Transverse colon (tissue), 4 donors: ENCODE measurements at regions not wholly inside any gene's neighbourhood (a gene's known extent, or its start where the extent isn't known, plus 50 kb on each side); places are given as distances from the start of the nearest gene placed in this dataset.

Experiments
- DNase-seq: peaks from one replicate; pipeline ENCODE4 v3.0.0-alpha.2; 2019
- H3K27ac ChIP-seq, 4 donors: fragments of 200-600 bp; sonication (generic); 2 replicates each; pipeline ENCODE4 v1.5.1; 2016 to 2018; ENCODE audit warnings: inconsistent platforms in 4 of 4
- H3K27me3 ChIP-seq: fragments of 200-600 bp; sonication (generic); 2 replicates; pipeline ENCODE4 v1.5.1; 2017; ENCODE audit warnings: inconsistent platforms
- H3K36me3 ChIP-seq, 4 donors: fragments of 200-600 bp; sonication (generic); 2 replicates each; pipeline ENCODE4 v1.5.1; 2017 to 2019; ENCODE audit warnings: inconsistent platforms in 4 of 4
- H3K4me1 ChIP-seq, 4 donors: fragments of 200-600 bp; sonication (generic); 2 replicates each; pipeline ENCODE4 v1.5.1; 2017 to 2020; ENCODE audit warnings: inconsistent platforms in 4 of 4
- H3K4me3 ChIP-seq, 4 donors: fragments of 200-600 bp; sonication (generic); 1 replicate in 1 of 4; 2 replicates in 3 of 4; pipeline versions ENCODE4 v1.5.1 to v1.6.1; 2017 to 2019; ENCODE audit warnings: inconsistent platforms in 4 of 4
- H3K9me3 ChIP-seq, 2 donors: fragments of 200-600 bp; sonication (generic); 2 replicates each; pipeline ENCODE4 v1.5.1; 2017 to 2019; ENCODE audit warnings: inconsistent platforms in 2 of 2
- CTCF ChIP-seq, 5 experiments: fragments of 200-600 bp in 3 of 5; fragments of 450-650 bp in 2 of 5; sonication (generic) in 3 of 5; IDR thresholded peaks; 1 replicate in 2 of 5; 2 replicates in 3 of 5; pipeline ENCODE4 v1.5.1; 2016 to 2017; ENCODE audit warnings: antibody characterized with exemption in 5 of 5, inconsistent platforms in 3 of 5, mild to moderate bottlenecking in 2 of 5, moderate library complexity in 1 of 5
- EP300 ChIP-seq: sonication (generic); formaldehyde crosslinking; IDR thresholded peaks from one replicate; pipeline ENCODE4 v1.6.1; 2017; ENCODE audit warnings: antibody characterized with exemption, low read depth
- POLR2A ChIP-seq: fragments of 450-650 bp; IDR thresholded peaks from one replicate; pipeline ENCODE4 v1.6.1; 2016; ENCODE audit warnings: antibody characterized with exemption, mild to moderate bottlenecking, moderate library complexity
- POLR2AphosphoS5 ChIP-seq, 3 donors: sonication (generic); formaldehyde crosslinking; IDR thresholded peaks; one replicate each; pipeline ENCODE4 v1.6.1; 2016; ENCODE audit warnings: antibody characterized with exemption in 3 of 3
- WGBS, 2 donors: methylation state at CpG; one replicate each; pipeline ENCODE4 v1.1.5; 2018; ENCODE audit warnings: low coverage in 1 of 2; 5-methylcytosine and 5-hydroxymethylcytosine counted together
- in situ Hi-C, 4 donors: fragments of 200-750 bp; cut with MboI; loops; one replicate each; pipeline versions ENCODE4 v1.15.0 to v1.15.1; 2017; ENCODE audit warnings: low sequenced_read_pairs in 3 of 4, low pct_ligation_motif_present in 1 of 4, low pct_unique_long_range_greater_than_20kb in 1 of 4
- intact Hi-C: fragments of 100-400 bp; cut with DNase I; formaldehyde crosslinking; loops from one replicate; pipeline ENCODE4 v1.15.1; 2023; ENCODE audit warnings: low total_unique reads

GRCh38 chr18:79629606-79630005 lies 50.0 kb upstream of the CTDP1 start:
- intact Hi-C loops: no loop called here
- H3K27me3 ChIP-seq: no peaks in the 10 kb centered on the region
- no peak for DNase-seq
- no peaks in the 10 kb centered on the region for H3K4me1 ChIP-seq
- no peak overlapping the region for H3K4me3 ChIP-seq
- H3K36me3 ChIP-seq: no peaks in the 10 kb centered on the region
- TF ChIP-seq EP300 (no peak), POLR2A (no peak), CTCF (IDR thresholded peaks at IDR 0.05) (no peak), POLR2AphosphoS5 (IDR thresholded peaks at IDR 0.05) (no peak)
- WGBS, 2 donors: 67 to 72% methylated on average over 6 of the region's 6 CpGs
- in situ Hi-C loops: loop anchor here in 1 of 4 donors (25.0 kb wide), 1 partner anchor 242 kb away; the partner anchor contains the start of gene NFATC1
- H3K9me3 ChIP-seq: no peaks in the 10 kb centered on the region
- H3K27ac ChIP-seq: no peak overlapping the region
